GM18505 (cell line): ENCODE measurements at regions not wholly inside any gene's neighbourhood (a gene's known extent, or its start where the extent isn't known, plus 50 kb on each side); places are given as distances from the start of the nearest gene placed in this dataset.

Experiments used
- ATAC-seq: cut with Tn5 transposase; IDR thresholded peaks from one replicate; pipeline ENCODE4 v1.9.1; 2021; ENCODE audit not compliant: unreplicated experiment
- POLR2A ChIP-seq: IDR thresholded peaks from 4 replicates; pipeline ENCODE4 v1.6.1; 2011; ENCODE audit warnings: borderline replicate concordance; ENCODE audit not compliant: insufficient read depth, insufficient read length; ENCODE audit errors: extremely low read depth

- no peak for TF ChIP-seq POLR2A
- no peak for ATAC-seq
Observed at GRCh38 chr6:40791004-40791403, 203.8 kb upstream of the LRFN2 start.

GRCh38 chr6:40788661-40789655 is 201.8 kb upstream of the LRFN2 start:
- no peak for ATAC-seq
- no peak for TF ChIP-seq POLR2A

GRCh38 chr6:40782355-40782754 is 195.2 kb upstream of the LRFN2 start:
- no peak for TF ChIP-seq POLR2A
- ATAC-seq: no peak

- no peak for TF ChIP-seq POLR2A
- ATAC-seq: no peak
Observed at GRCh38 chr6:40780637-40781036, 193.5 kb upstream of the LRFN2 start.

- ATAC-seq: no peak
- no peak for TF ChIP-seq POLR2A
Observed at GRCh38 chr6:40779409-40779808, 192.2 kb upstream of the LRFN2 start.

- no peak for ATAC-seq
- TF ChIP-seq POLR2A: no peak
Observed at GRCh38 chr6:40778918-40779317, 191.8 kb upstream of the LRFN2 start.

- ATAC-seq: no peak
- TF ChIP-seq POLR2A: no peak
Observed at GRCh38 chr6:40778196-40778595, 191.0 kb upstream of the LRFN2 start.

GRCh38 chr6:40774932-40775331 is 187.8 kb upstream of the LRFN2 start:
- TF ChIP-seq POLR2A: no peak
- no peak for ATAC-seq

- ATAC-seq: no peak
- TF ChIP-seq POLR2A: no peak
Observed at GRCh38 chr6:40770794-40771193, 183.6 kb upstream of the LRFN2 start.

- no peak for TF ChIP-seq POLR2A
- no peak for ATAC-seq
Observed at GRCh38 chr6:40764726-40765125, 177.6 kb upstream of the LRFN2 start.

GRCh38 chr6:40762981-40763380 is 175.8 kb upstream of the LRFN2 start:
- TF ChIP-seq POLR2A: no peak
- no peak for ATAC-seq

- no peak for ATAC-seq
- no peak for TF ChIP-seq POLR2A
Observed at GRCh38 chr6:40760887-40761286, 173.7 kb upstream of the LRFN2 start.

GRCh38 chr6:40759838-40760237 is 172.7 kb upstream of the LRFN2 start:
- ATAC-seq: no peak
- TF ChIP-seq POLR2A: no peak

- no peak for ATAC-seq
Observed at GRCh38 chr6:40759264-40759663, 172.1 kb upstream of the LRFN2 start.

More at GRCh38 chr6:40759264-40759663, 172.1 kb upstream of the LRFN2 start:
- TF ChIP-seq POLR2A: no peak
